GM23248 (cell line): ENCODE measurements at regions not wholly inside any gene's neighbourhood (a gene's known extent, or its start where the extent isn't known, plus 50 kb on each side); places are given as distances from the start of the nearest gene placed in this dataset.

Experiments used
- DNase-seq: peaks from one replicate; pipeline ENCODE4 v3.0.0-alpha.2; 2015
- H2AFZ ChIP-seq: fragments of 200-600 bp; sonication (generic); 2 replicates; pipeline ENCODE4 v1.6.1; 2016; ENCODE audit warnings: antibody characterized with exemption
- H3F3A ChIP-seq: fragments of 200-600 bp; sonication (generic); 2 replicates; pipeline ENCODE4 v1.6.1; 2016; ENCODE audit warnings: mild to moderate bottlenecking, antibody characterized with exemption, mixed run types; ENCODE audit not compliant: insufficient read depth
- H3K27ac ChIP-seq: fragments of 200-600 bp; sonication (generic); 2 replicates; pipeline ENCODE4 v1.5.1; 2016; ENCODE audit warnings: mild to moderate bottlenecking
- H3K27me3 ChIP-seq: fragments of 200-600 bp; sonication (generic); replicated peaks from 2 replicates; pipeline ENCODE4 v1.6.1; 2016; ENCODE audit warnings: mild to moderate bottlenecking; ENCODE audit not compliant: insufficient read depth
- H3K36me3 ChIP-seq: fragments of 200-600 bp; sonication (generic); 2 replicates; pipeline ENCODE4 v1.6.1; 2016; ENCODE audit warnings: low read depth, mild to moderate bottlenecking
- H3K4me1 ChIP-seq: fragments of 200-600 bp; sonication (generic); 2 replicates; pipeline ENCODE4 v1.6.1; 2016; ENCODE audit warnings: mild to moderate bottlenecking; ENCODE audit not compliant: insufficient read depth
- H3K4me2 ChIP-seq: fragments of 200-600 bp; sonication (generic); one replicate; pipeline ENCODE4 v1.6.1; 2016; ENCODE audit warnings: mild to moderate bottlenecking; ENCODE audit not compliant: unreplicated experiment
- H3K4me3 ChIP-seq: fragments of 200-600 bp; sonication (generic); 2 replicates; pipeline ENCODE4 v1.5.1; 2016; ENCODE audit warnings: mild to moderate bottlenecking
- H3K79me2 ChIP-seq: fragments of 200-600 bp; sonication (generic); 2 replicates; pipeline ENCODE4 v1.6.1; 2016; ENCODE audit warnings: mild to moderate bottlenecking; ENCODE audit not compliant: insufficient read depth
- H3K9ac ChIP-seq: fragments of 200-600 bp; sonication (generic); 2 replicates; pipeline ENCODE4 v1.6.1; 2016; ENCODE audit warnings: mild to moderate bottlenecking
- H3K9me2 ChIP-seq: fragments of 200-600 bp; sonication (generic); 2 replicates; pipeline ENCODE4 v1.6.1; 2016; ENCODE audit warnings: mixed run types, mild to moderate bottlenecking, moderate library complexity; ENCODE audit not compliant: insufficient read depth
- H3K9me3 ChIP-seq: fragments of 200-600 bp; sonication (generic); one replicate; pipeline ENCODE4 v1.6.1; 2017; ENCODE audit warnings: low read depth
- H4K20me1 ChIP-seq: fragments of 200-600 bp; sonication (generic); 2 replicates; pipeline ENCODE4 v1.6.0; 2016; ENCODE audit not compliant: insufficient read depth
- EZH2 ChIP-seq: fragments of 200-600 bp; sonication (generic); IDR thresholded peaks from 2 replicates; pipeline ENCODE4 v1.6.1; 2018; ENCODE audit warnings: antibody characterized with exemption, mild to moderate bottlenecking; ENCODE audit not compliant: insufficient read depth, poor library complexity, severe bottlenecking
- EZH2phosphoT487 ChIP-seq: fragments of 200-600 bp; sonication (generic); IDR thresholded peaks from 2 replicates; pipeline ENCODE4 v1.6.1; 2018; ENCODE audit warnings: antibody characterized with exemption, moderate library complexity, mild to moderate bottlenecking, low read depth; ENCODE audit not compliant: insufficient read depth
- WGBS, 2 experiments: methylation state at CpG; one replicate each; pipeline ENCODE4 v1.1.6; 2015 to 2017; ENCODE audit warnings: low lambda C conversion rate in 2 of 2, low coverage in 1 of 2; ENCODE audit errors: missing lambda C conversion rate in 2 of 2; 5-methylcytosine and 5-hydroxymethylcytosine counted together
- in situ Hi-C: fragments of 300-500 bp; cut with MboI; formaldehyde crosslinking; loops from 2 replicates; pipeline ENCODE4 v1.15.0; 2020

- no peaks in the 10 kb centered on the region for H3K9me2 ChIP-seq
- no peak overlapping the region for H3K9ac ChIP-seq
- in situ Hi-C loops: no loop called here
- H3K36me3 ChIP-seq: no peaks in the 10 kb centered on the region
- no peak overlapping the region for H3K4me2 ChIP-seq
- WGBS, 2 experiments: 31% methylated on average over 4 of the region's 4 CpGs
- DNase-seq: no peak
- H4K20me1 ChIP-seq: no peaks in the 10 kb centered on the region
- no peaks in the 10 kb centered on the region for H3K4me1 ChIP-seq
- H3K9me3 ChIP-seq: no peaks in the 10 kb centered on the region
- no peak overlapping the region for H3K4me3 ChIP-seq
- H3F3A ChIP-seq: no peaks in the 10 kb centered on the region
- no peak for TF ChIP-seq EZH2
- no peak for TF ChIP-seq EZH2phosphoT487
- no peak overlapping the region for H2AFZ ChIP-seq
- H3K79me2 ChIP-seq: no peaks in the 10 kb centered on the region
- H3K27ac ChIP-seq: no peak overlapping the region
- H3K27me3 ChIP-seq: no peaks in the 10 kb centered on the region
Measured at GRCh38 chr13:59501004-59501403, 662.7 kb downstream of the DIAPH3 start.

GRCh38 chr13:59504407-59504806 lies 659.3 kb downstream of the DIAPH3 start:
- Histone ChIP-seq H3K79me2 (no peaks in the 10 kb centered on the region), H3K9ac (no peak overlapping the region), H3F3A (no peaks in the 10 kb centered on the region), H3K36me3 (no peaks in the 10 kb centered on the region), H3K9me3 (no peaks in the 10 kb centered on the region), H3K27ac (no peak overlapping the region), H4K20me1 (no peaks in the 10 kb centered on the region), H3K4me2 (no peak overlapping the region), H3K9me2 (no peaks in the 10 kb centered on the region), H3K4me1 (no peaks in the 10 kb centered on the region), H2AFZ (no peak overlapping the region), H3K4me3 (no peak overlapping the region), H3K27me3 (no peaks in the 10 kb centered on the region)
- 11 to 14% methylated on average over 5 of the region's 5 CpGs for WGBS, 2 experiments
- no peak for TF ChIP-seq EZH2
- no peak for TF ChIP-seq EZH2phosphoT487
- in situ Hi-C loops: no loop called here
- no peak for DNase-seq

- no peak overlapping the region for H3K4me2 ChIP-seq
- no peaks in the 10 kb centered on the region for H3K27me3 ChIP-seq
- H3K9ac ChIP-seq: no peak overlapping the region
- DNase-seq: no peak
- H3K9me2 ChIP-seq: no peaks in the 10 kb centered on the region
- in situ Hi-C loops: no loop called here
- H4K20me1 ChIP-seq: no peaks in the 10 kb centered on the region
- no peak overlapping the region for H3K27ac ChIP-seq
- 16 to 23% methylated on average over 4 of the region's 4 CpGs for WGBS, 2 experiments
- TF ChIP-seq EZH2phosphoT487 (no peak), EZH2 (no peak)
- no peak overlapping the region for H2AFZ ChIP-seq
- H3K4me1 ChIP-seq: no peaks in the 10 kb centered on the region
- no peaks in the 10 kb centered on the region for H3K36me3 ChIP-seq
- H3K4me3 ChIP-seq: no peak overlapping the region
- no peaks in the 10 kb centered on the region for H3K79me2 ChIP-seq
- H3K9me3 ChIP-seq: no peaks in the 10 kb centered on the region
- H3F3A ChIP-seq: no peaks in the 10 kb centered on the region
Measured at GRCh38 chr13:59510386-59510785, 653.3 kb downstream of the DIAPH3 start.

- Histone ChIP-seq H3K9me2 (no peaks in the 10 kb centered on the region), H3K4me1 (no peaks in the 10 kb centered on the region), H3K4me2 (no peak overlapping the region), H3K9me3 (no peaks in the 10 kb centered on the region), H3F3A (no peaks in the 10 kb centered on the region), H3K9ac (no peak overlapping the region), H3K79me2 (no peaks in the 10 kb centered on the region), H3K27me3 (no peaks in the 10 kb centered on the region), H3K27ac (no peak overlapping the region), H3K36me3 (no peaks in the 10 kb centered on the region), H3K4me3 (no peak overlapping the region), H4K20me1 (no peaks in the 10 kb centered on the region), H2AFZ (no peak overlapping the region)
- TF ChIP-seq EZH2 (no peak), EZH2phosphoT487 (no peak)
- 4 to 5% methylated on average over 1 of the region's 1 CpG for WGBS, 2 experiments
- DNase-seq: no peak
- in situ Hi-C loops: no loop called here
Measured at GRCh38 chr13:59513686-59514085, 650.0 kb downstream of the DIAPH3 start.

GRCh38 chr13:59514316-59514715 lies 649.4 kb downstream of the DIAPH3 start:
- Histone ChIP-seq H3K9ac (no peak overlapping the region), H3K9me3 (no peaks in the 10 kb centered on the region), H3K4me3 (no peak overlapping the region), H3K79me2 (no peaks in the 10 kb centered on the region), H3K27me3 (no peaks in the 10 kb centered on the region), H3K4me2 (no peak overlapping the region), H3K9me2 (no peaks in the 10 kb centered on the region), H3K36me3 (no peaks in the 10 kb centered on the region), H3K27ac (no peak overlapping the region), H4K20me1 (no peaks in the 10 kb centered on the region), H3F3A (no peaks in the 10 kb centered on the region), H3K4me1 (no peaks in the 10 kb centered on the region), H2AFZ (no peak overlapping the region)
- in situ Hi-C loops: no loop called here
- WGBS, 2 experiments: 43 to 55% methylated on average over 5 of the region's 5 CpGs
- no peak for DNase-seq
- TF ChIP-seq EZH2: no peak
- no peak for TF ChIP-seq EZH2phosphoT487
